ENCODE measurements at regions not wholly inside any gene's neighbourhood (a gene's known extent, or its start where the extent isn't known, plus 50 kb on each side); places are given as distances from the start of the nearest gene placed in this dataset.

- TF ChIP-seq EZH2phosphoT487 (IDR thresholded peaks at IDR 0.05; ENCODE audit: low read depth, severe bottlenecking, unreplicated experiment) (no peak), CTCF (IDR thresholded peaks at IDR 0.05; ENCODE audit: poor library complexity) (no peak), EZH2 (IDR thresholded peaks at IDR 0.05; ENCODE audit: borderline replicate concordance) (no peak)
- Histone ChIP-seq H3K36me3 (replicated peaks; ENCODE audit: insufficient read depth, low read depth) (no peaks in the 10 kb centered on the region), H3K9me3 (ENCODE audit: low read depth) (no peaks in the 10 kb centered on the region), H4K20me1 (ENCODE audit: insufficient read depth, poor library complexity, severe bottlenecking) (no peaks in the 10 kb centered on the region), H3K79me2 (no peaks in the 10 kb centered on the region), H3K4me2 (no peak overlapping the region), H2AFZ (no peak overlapping the region), H3K4me3 (no peak overlapping the region), H3K9me2 (replicated peaks; ENCODE audit: insufficient read depth) (no peaks in the 10 kb centered on the region), H3K27me3 (no peaks in the 10 kb centered on the region), H3K4me1 (ENCODE audit: insufficient read depth) (no peaks in the 10 kb centered on the region), H3K27ac (no peak overlapping the region)
- DNase-seq (ENCODE audit: low spot score), result no peak
Observed at GRCh38 chr6:14652536-14652935, 535.0 kb downstream of the CD83 start.

GRCh38 chr6:14655201-14656061 lies 537.9 kb downstream of the CD83 start:
- Histone ChIP-seq H3K4me3 (no peak overlapping the region), H4K20me1 (ENCODE audit: insufficient read depth, poor library complexity, severe bottlenecking) (no peaks in the 10 kb centered on the region), H3K9me3 (ENCODE audit: low read depth) (no peaks in the 10 kb centered on the region), H3K27me3 (no peaks in the 10 kb centered on the region), H3K27ac (no peak overlapping the region), H3K36me3 (replicated peaks; ENCODE audit: insufficient read depth, low read depth) (no peaks in the 10 kb centered on the region), H3K9me2 (replicated peaks; ENCODE audit: insufficient read depth) (no peaks in the 10 kb centered on the region), H3K4me1 (ENCODE audit: insufficient read depth) (peaks cover under 1% of the 10 kb centered on the region), H3K79me2 (no peaks in the 10 kb centered on the region), H2AFZ (no peak overlapping the region), H3K4me2 (peak overlapping the region; percentile 56)
- WGBS (ENCODE audit: low lambda C conversion rate, missing lambda C conversion rate), result 51% methylated on average over 16 of the region's 16 CpGs
- DNase-seq (ENCODE audit: low spot score), result no peak
- no peak for TF ChIP-seq EZH2phosphoT487 (IDR thresholded peaks at IDR 0.05; ENCODE audit: low read depth, severe bottlenecking, unreplicated experiment)

- Histone ChIP-seq H3K27ac (no peak overlapping the region), H3K9me3 (ENCODE audit: low read depth) (no peaks in the 10 kb centered on the region), H2AFZ (no peak overlapping the region)
Observed at GRCh38 chr6:14656078-14656521, 538.5 kb downstream of the CD83 start.

More at GRCh38 chr6:14656078-14656521, 538.5 kb downstream of the CD83 start:
- H3K36me3 ChIP-seq (replicated peaks; ENCODE audit: insufficient read depth, low read depth), result no peaks in the 10 kb centered on the region
- H3K79me2 ChIP-seq, result no peaks in the 10 kb centered on the region
- no peak overlapping the region for H3K4me3 ChIP-seq
- no peaks in the 10 kb centered on the region for H3K27me3 ChIP-seq
- no peaks in the 10 kb centered on the region for H4K20me1 ChIP-seq (ENCODE audit: insufficient read depth, poor library complexity, severe bottlenecking)
- H3K4me2 ChIP-seq, result peak overlapping the region; percentile 56
- no peak for DNase-seq (ENCODE audit: low spot score)
- 41% methylated on average over 4 of the region's 4 CpGs for WGBS (ENCODE audit: low lambda C conversion rate, missing lambda C conversion rate)
- no peak for TF ChIP-seq EZH2 (IDR thresholded peaks at IDR 0.05; ENCODE audit: borderline replicate concordance)
- no peak for TF ChIP-seq EZH2phosphoT487 (IDR thresholded peaks at IDR 0.05; ENCODE audit: low read depth, severe bottlenecking, unreplicated experiment)
- no peak for TF ChIP-seq CTCF (IDR thresholded peaks at IDR 0.05; ENCODE audit: poor library complexity)
- H3K9me2 ChIP-seq (replicated peaks; ENCODE audit: insufficient read depth), result no peaks in the 10 kb centered on the region
- peaks cover 6% of the 10 kb centered on the region for H3K4me1 ChIP-seq (ENCODE audit: insufficient read depth)
